ENCODE measurements at regions not wholly inside any gene's neighbourhood (a gene's known extent, or its start where the extent isn't known, plus 50 kb on each side); places are given as distances from the start of the nearest gene placed in this dataset.

- TF ChIP-seq NR3C1 (CRISPR knock-in tag; conservative IDR thresholded peaks at IDR 0.05; ENCODE audit: low read depth) (no peak), SMAD3 (CRISPR knock-in tag; IDR thresholded peaks at IDR 0.05; ENCODE audit: borderline replicate concordance) (no peak), ZNF396 (CRISPR knock-in tag; IDR thresholded peaks at IDR 0.05; ENCODE audit: borderline replicate concordance) (no peak), ZNF232 (CRISPR knock-in tag; IDR thresholded peaks at IDR 0.05) (no peak), CTCF (IDR thresholded peaks at IDR 0.05) (no peak), NFE2L1 (CRISPR knock-in tag; IDR thresholded peaks at IDR 0.05) (no peak), HMGA2 (CRISPR knock-in tag; IDR thresholded peaks at IDR 0.05) (no peak), CBFB (CRISPR knock-in tag; IDR thresholded peaks at IDR 0.05; ENCODE audit: low read depth) (no peak)
- TF ChIP-seq, protein P1, sequence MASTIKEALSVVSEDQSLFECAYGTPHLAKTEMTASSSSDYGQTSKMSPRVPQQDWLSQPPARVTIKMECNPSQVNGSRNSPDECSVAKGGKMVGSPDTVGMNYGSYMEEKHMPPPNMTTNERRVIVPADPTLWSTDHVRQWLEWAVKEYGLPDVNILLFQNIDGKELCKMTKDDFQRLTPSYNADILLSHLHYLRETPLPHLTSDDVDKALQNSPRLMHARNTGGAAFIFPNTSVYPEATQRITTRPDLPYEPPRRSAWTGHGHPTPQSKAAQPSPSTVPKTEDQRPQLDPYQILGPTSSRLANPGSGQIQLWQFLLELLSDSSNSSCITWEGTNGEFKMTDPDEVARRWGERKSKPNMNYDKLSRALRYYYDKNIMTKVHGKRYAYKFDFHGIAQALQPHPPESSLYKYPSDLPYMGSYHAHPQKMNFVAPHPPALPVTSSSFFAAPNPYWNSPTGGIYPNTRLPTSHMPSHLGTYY (CRISPR knock-in tag; IDR thresholded peaks at IDR 0.05) = no peak
These were observed 138.5 kb upstream of the S1PR3 start (continued) for GRCh38 chr9:88852794-88853193.

DNA sequence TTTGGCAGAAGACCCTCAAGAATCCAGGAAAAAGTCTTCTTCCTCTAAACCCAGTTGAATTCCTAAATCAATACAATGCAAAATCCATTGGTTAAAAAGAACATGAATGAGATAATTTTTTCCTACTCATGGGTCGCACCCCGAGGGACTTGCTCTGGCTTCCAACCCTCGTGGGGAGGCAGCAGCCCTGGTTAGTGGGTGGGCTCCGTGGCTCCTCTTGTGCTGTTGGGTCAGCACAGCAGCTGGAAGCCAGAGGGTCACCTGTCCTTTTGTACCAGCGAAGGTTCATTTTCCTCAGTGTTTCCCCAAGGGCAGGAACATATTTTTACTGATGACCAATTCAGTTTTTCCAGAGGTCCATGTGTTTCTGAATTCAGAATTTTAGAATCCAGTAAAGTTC lies 120.6 kb upstream of the S1PR3 start:
- Mint-ChIP-seq H3K4me1 (no peaks in the 10 kb centered on the region), H3K9me3 (peaks cover 16% of the 10 kb centered on the region), H3K36me3 (no peaks in the 10 kb centered on the region), H3K4me3 (no peak overlapping the region), H3K27me3 (ENCODE audit: low read depth) (no peaks in the 10 kb centered on the region), H3K27ac (no peak overlapping the region)
- no peak for ATAC-seq
- CTCF ChIA-PET = no interaction called here
- DNase-seq (ENCODE audit: low spot score) = no peak
- POLR2A ChIA-PET = no interaction called here
- no peak for TF ChIP-seq ELF4 (CRISPR knock-in tag; IDR thresholded peaks at IDR 0.05; ENCODE audit: low read depth)
- TF ChIP-seq ZBTB21 (CRISPR knock-in tag; IDR thresholded peaks at IDR 0.05; ENCODE audit: borderline replicate concordance) = no peak
- TF ChIP-seq FOXJ3 (CRISPR knock-in tag; IDR thresholded peaks at IDR 0.05; ENCODE audit: borderline replicate concordance) = no peak
- TF ChIP-seq, protein P2, sequence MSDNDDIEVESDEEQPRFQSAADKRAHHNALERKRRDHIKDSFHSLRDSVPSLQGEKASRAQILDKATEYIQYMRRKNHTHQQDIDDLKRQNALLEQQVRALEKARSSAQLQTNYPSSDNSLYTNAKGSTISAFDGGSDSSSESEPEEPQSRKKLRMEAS (CRISPR knock-in tag; IDR thresholded peaks at IDR 0.05) = no peak

GRCh38 chr9:88871669-88872068 lies 119.6 kb upstream of the S1PR3 start:
- ATAC-seq (peak; percentile 55), DNase-seq (ENCODE audit: low spot score) (no peak)
- ChIA-PET CTCF (no interaction called here), POLR2A (no interaction called here)
- Mint-ChIP-seq H3K27me3 (ENCODE audit: low read depth) (no peaks in the 10 kb centered on the region), H3K4me3 (no peak overlapping the region), H3K4me1 (no peaks in the 10 kb centered on the region), H3K9me3 (peaks cover 19% of the 10 kb centered on the region), H3K27ac (no peak overlapping the region), H3K36me3 (no peaks in the 10 kb centered on the region)
- TF ChIP-seq CBFB (CRISPR knock-in tag; IDR thresholded peaks at IDR 0.05; ENCODE audit: low read depth) = no peak
- no peak for TF ChIP-seq ATF3 (CRISPR knock-in tag; conservative IDR thresholded peaks at IDR 0.05)
- no peak for TF ChIP-seq SOX15 (CRISPR knock-in tag; IDR thresholded peaks at IDR 0.05)
- TF ChIP-seq ZNF423 (CRISPR knock-in tag; IDR thresholded peaks at IDR 0.05) = no peak
- no peak for TF ChIP-seq FOXK1 (CRISPR knock-in tag; IDR thresholded peaks at IDR 0.05)
- no peak for TF ChIP-seq NR3C1 (CRISPR knock-in tag; conservative IDR thresholded peaks at IDR 0.05; ENCODE audit: low read depth)
- TF ChIP-seq ETV6 (CRISPR knock-in tag; IDR thresholded peaks at IDR 0.05) = no peak
- no peak for TF ChIP-seq TEAD1 (CRISPR knock-in tag; IDR thresholded peaks at IDR 0.05)
- no peak for TF ChIP-seq NFATC4 (CRISPR knock-in tag; IDR thresholded peaks at IDR 0.05)
- no peak for TF ChIP-seq NR2C2 (CRISPR knock-in tag; IDR thresholded peaks at IDR 0.05)

Data from WTC11 (cell line).